KOPT-K1 (cell line): ENCODE measurements at regions not wholly inside any gene's neighbourhood (a gene's known extent, or its start where the extent isn't known, plus 50 kb on each side); places are given as distances from the start of the nearest gene placed in this dataset.
"Not testable (repeated sequence)": the region's sequence is repeated elsewhere in the genome, so short reads cannot be mapped to it uniquely, and the experiment has no call there.

Source experiments
- H3K27ac ChIP-seq: fragments of 200-600 bp; sonication (generic); 2 replicates; pipeline ENCODE4 v1.5.1; 2016; ENCODE audit warnings: antibody characterized with exemption, mild to moderate bottlenecking, low read depth, low read length; ENCODE audit not compliant: poor library complexity, severe bottlenecking
- H3K36me3 ChIP-seq: fragments of 200-600 bp; sonication (generic); 2 replicates; pipeline ENCODE4 v1.5.1; 2017; ENCODE audit warnings: antibody characterized with exemption, mild to moderate bottlenecking, low read length, moderate library complexity; ENCODE audit not compliant: insufficient read depth
- H3K9me3 ChIP-seq: fragments of 200-600 bp; sonication (generic); 2 replicates; pipeline ENCODE4 v1.5.1; 2017; ENCODE audit warnings: antibody characterized with exemption, low read length, mild to moderate bottlenecking; ENCODE audit not compliant: insufficient read depth, poor library complexity, severe bottlenecking

DNA sequence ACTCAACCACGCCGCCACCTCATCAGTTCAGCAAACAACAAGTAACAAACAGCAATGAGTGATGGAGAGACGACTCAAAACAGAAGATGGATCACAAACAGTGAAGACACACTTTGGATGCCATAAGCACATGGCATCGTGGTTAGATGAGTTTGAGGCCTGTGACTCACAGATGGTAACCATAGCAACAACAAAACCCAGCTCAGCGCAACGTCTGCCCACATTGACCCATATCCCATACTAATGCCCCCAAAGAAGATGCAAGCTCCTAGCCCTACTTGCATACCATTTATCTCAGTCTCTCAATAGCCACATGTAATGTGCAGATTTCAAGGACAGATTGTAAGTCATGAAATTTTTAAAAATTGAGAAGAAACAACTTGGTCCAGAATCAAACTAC is 1322.3 kb upstream of the TMEM132C start:
- Histone ChIP-seq H3K9me3 (peaks cover 9% of the 10 kb centered on the region), H3K36me3 (no peaks in the 10 kb centered on the region), H3K27ac (no peak overlapping the region)

DNA sequence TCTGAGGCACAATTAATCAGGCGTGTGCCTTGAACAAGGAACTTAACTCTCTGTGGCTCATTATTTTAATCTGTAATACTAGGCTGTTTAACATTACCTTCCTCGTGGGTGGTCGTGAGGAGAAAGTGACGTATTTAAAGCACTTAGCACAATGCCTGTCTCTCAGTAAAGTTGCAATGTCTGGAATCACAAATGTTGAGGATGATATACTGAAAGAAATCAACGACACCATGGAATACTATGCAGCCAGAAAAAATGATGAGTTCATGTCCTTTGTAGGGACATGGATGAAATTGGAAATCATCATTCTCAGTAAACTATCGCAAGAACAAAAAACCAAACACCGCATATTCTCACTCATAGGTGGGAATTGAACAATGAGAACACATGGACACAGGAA is 1320.0 kb upstream of the TMEM132C start:
- H3K9me3 ChIP-seq, H3K27ac ChIP-seq, H3K36me3 ChIP-seq: not testable (repeated sequence)

DNA sequence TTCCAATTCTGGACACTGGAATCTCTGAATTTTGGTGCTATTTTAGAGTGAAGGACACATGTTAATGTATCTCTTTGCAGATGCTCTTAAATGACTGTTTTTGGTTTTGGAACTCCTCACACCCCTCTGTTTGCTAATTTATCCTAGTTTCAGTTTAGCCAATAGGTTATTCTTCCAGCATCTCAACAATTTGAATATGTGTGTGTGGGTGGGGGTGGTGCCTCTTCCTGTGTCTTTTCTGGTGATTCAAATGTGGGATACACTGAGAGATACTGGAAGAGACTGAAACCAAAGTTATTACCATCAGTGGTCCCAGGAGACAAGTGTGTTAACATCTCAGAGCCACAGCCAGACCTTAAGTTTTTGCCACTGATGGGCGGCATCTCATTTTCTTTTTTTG is 1317.4 kb upstream of the TMEM132C start:
- Histone ChIP-seq H3K27ac (peak overlapping the region; percentile 61), H3K36me3 (no peaks in the 10 kb centered on the region), H3K9me3 (no peaks in the 10 kb centered on the region)

DNA sequence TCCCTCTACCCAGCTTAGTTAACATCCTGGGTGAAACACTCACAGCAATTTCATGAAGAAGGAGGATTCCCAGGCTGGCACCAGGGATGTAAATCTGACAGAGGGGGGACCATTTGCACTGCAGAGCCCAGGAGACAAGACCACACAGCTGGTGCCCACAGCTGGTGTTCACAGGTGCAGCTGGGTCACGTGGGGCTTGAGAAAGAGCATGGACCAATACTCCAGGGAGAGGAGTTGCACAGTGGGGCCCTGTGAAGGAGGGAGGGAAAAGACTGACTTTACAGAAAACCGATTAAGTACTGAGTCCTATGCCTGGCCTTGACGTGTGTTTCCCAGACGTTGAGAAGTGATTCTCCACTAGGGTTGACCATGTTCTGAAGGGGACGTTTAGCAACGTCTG is 1316.7 kb upstream of the TMEM132C start:
- Histone ChIP-seq H3K9me3 (no peaks in the 10 kb centered on the region), H3K36me3 (no peaks in the 10 kb centered on the region), H3K27ac (peak overlapping the region; percentile 61)

- peak overlapping the region; percentile 72 for H3K27ac ChIP-seq
- peaks cover 7% of the 10 kb centered on the region; the same call in 1 of the 2 replicates for H3K36me3 ChIP-seq
- peaks cover 10% of the 10 kb centered on the region for H3K9me3 ChIP-seq
Observed at GRCh38 chr12:126952096-126953007, 1314.6 kb upstream of the TMEM132C start.

DNA sequence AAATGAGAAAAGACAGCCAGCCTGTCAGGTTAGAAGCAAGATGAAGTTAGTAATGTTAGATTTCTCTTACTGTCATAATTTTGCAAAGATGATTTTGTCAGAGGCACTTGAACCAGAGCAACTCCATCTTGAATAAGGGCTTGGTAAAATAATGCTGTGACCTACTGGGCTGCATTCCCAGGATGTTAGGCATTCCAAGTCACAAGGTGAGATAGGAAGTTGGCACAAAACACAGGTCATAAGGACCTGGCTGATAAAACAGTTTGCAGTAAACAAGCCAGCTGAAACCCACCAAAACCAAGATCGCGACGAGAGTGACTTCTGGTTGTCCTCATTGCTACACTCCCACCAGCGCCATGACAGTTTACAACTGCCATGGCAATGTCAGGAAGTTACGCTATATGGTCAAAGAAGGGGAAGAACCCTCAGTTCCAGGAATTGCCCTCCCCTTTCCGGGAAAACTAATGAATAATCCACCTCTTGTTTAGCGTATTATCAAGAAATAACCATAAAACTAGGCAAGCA is 1313.5 kb upstream of the TMEM132C start:
- H3K27ac ChIP-seq: peak overlapping the region; percentile 8
- peaks cover 7% of the 10 kb centered on the region; the same call in 1 of the 2 replicates for H3K36me3 ChIP-seq
- H3K9me3 ChIP-seq: peaks cover 10% of the 10 kb centered on the region

GRCh38 chr12:126960221-126960620 is 1306.7 kb upstream of the TMEM132C start:
- Histone ChIP-seq H3K27ac (peak overlapping the region; percentile 40), H3K36me3 (peaks cover 7% of the 10 kb centered on the region; the same call in 1 of the 2 replicates)

DNA sequence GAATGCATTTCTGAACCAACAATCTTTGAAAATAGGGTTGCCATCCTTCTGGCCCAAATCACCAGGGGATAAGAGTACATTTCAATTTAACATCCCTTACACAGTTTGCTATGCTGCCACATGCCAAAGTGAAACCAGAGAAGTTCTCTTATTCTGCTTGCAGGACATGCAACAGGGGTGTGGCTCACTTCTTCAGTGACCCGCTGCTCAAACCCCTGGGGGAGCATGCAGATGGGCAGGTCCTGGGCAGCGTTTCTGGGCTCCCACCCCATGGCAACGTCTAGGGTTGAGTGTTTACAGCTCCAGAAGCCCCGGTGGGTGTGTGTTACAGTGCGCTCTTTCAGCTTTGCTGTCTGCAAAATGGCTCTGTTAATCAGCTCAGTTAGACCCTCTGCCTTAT is 1306.3 kb upstream of the TMEM132C start:
- H3K27ac ChIP-seq: peak overlapping the region; percentile 40
- H3K9me3 ChIP-seq: peaks cover 28% of the 10 kb centered on the region
- peaks cover 7% of the 10 kb centered on the region; the same call in 1 of the 2 replicates for H3K36me3 ChIP-seq

More at GRCh38 chr12:126960221-126960620, 1306.7 kb upstream of the TMEM132C start:
- peaks cover 28% of the 10 kb centered on the region for H3K9me3 ChIP-seq

GRCh38 chr12:126963825-126964224 is 1303.1 kb upstream of the TMEM132C start:
- peaks cover 18% of the 10 kb centered on the region for H3K9me3 ChIP-seq
- H3K27ac ChIP-seq: peak overlapping the region; percentile 88
- H3K36me3 ChIP-seq: no peaks in the 10 kb centered on the region; the same call in 1 of the 2 replicates

DNA sequence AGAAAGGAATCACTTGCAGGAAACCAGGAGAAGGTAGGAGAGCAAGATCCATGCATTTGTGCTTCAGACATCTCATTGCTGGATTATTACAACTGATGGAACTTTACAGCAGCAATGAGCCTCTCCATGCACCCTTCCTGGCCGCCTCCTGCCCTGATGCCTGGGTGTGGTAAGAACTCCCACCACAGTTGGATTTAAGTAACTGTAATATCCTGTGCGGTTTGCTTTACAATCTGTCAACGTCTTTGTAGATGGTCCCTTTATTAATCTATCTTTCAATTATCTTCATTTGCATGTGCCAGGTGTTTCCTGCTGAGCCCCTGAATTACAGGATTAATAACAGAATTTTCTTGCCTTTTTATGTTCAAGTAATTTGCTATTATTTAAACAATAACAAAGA is 1300.5 kb upstream of the TMEM132C start:
- peaks cover 18% of the 10 kb centered on the region for H3K9me3 ChIP-seq
- no peaks in the 10 kb centered on the region; the same call in 1 of the 2 replicates for H3K36me3 ChIP-seq
- peak overlapping the region; percentile 88 for H3K27ac ChIP-seq

- peaks cover 18% of the 10 kb centered on the region for H3K9me3 ChIP-seq
- peak overlapping the region; percentile 88 for H3K27ac ChIP-seq
- H3K36me3 ChIP-seq: no peaks in the 10 kb centered on the region; the same call in 1 of the 2 replicates
Observed at GRCh38 chr12:126967152-126967551, 1299.8 kb upstream of the TMEM132C start.

- Histone ChIP-seq H3K9me3 (peaks cover 4% of the 10 kb centered on the region), H3K27ac (no peak overlapping the region), H3K36me3 (no peaks in the 10 kb centered on the region)
Observed at GRCh38 chr12:126974779-126975178, 1292.2 kb upstream of the TMEM132C start.

- no peak overlapping the region for H3K27ac ChIP-seq
- no peaks in the 10 kb centered on the region for H3K36me3 ChIP-seq
- H3K9me3 ChIP-seq: peaks cover 4% of the 10 kb centered on the region
Observed at GRCh38 chr12:126976579-126976978, 1290.4 kb upstream of the TMEM132C start.

GRCh38 chr12:126979564-126979963 is 1287.4 kb upstream of the TMEM132C start:
- H3K36me3 ChIP-seq, H3K27ac ChIP-seq: not testable (repeated sequence)
- peaks cover 18% of the 10 kb centered on the region for H3K9me3 ChIP-seq

DNA sequence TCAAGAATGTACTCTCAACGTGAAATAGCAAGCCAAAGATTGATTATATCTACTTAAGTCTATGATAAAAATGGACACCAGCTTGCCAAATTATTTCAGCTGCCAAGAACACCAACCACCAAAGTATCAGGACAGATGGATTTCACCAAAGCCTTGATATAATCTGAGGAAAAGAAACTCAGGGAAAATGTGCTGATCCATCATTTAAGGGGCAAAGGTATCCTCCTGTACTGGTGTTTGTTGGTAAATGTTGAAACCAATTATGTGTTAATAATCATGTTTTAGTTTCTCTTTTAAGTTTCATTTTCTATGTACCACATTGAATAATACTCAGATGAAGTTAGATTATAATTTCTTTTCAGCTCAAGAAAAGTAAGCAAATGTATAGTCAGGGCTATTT is 1284.3 kb upstream of the TMEM132C start:
- H3K27ac ChIP-seq: no peak overlapping the region
- H3K9me3 ChIP-seq: peaks cover 33% of the 10 kb centered on the region
- no peaks in the 10 kb centered on the region for H3K36me3 ChIP-seq
